GM19043 (cell line): ENCODE measurements at regions not wholly inside any gene's neighbourhood (a gene's known extent, or its start where the extent isn't known, plus 50 kb on each side); places are given as distances from the start of the nearest gene placed in this dataset.

Source experiments
- ATAC-seq: cut with Tn5 transposase; IDR thresholded peaks from one replicate; pipeline ENCODE4 v1.9.1; 2021; ENCODE audit warnings: low read depth; ENCODE audit not compliant: unreplicated experiment

DNA sequence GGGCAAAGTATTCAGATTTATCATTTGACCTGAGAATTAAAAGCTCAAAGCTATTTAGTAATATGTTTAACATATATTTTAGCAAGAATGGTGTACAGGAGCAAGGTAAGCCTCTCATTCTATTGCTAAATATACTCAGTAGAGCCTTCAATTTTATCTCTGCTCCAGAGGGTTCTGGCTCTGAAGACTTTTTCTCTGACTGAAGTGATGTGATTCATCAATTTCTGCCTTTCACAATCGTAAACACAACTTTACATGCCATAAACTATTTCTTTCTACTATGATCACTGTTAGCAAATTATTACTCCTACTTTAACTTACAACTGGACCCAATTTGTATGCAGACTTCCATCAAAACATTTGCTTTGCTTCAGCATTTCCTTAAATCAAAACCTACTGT is 315.0 kb upstream of the NDST4 start:
- no peak for ATAC-seq

DNA sequence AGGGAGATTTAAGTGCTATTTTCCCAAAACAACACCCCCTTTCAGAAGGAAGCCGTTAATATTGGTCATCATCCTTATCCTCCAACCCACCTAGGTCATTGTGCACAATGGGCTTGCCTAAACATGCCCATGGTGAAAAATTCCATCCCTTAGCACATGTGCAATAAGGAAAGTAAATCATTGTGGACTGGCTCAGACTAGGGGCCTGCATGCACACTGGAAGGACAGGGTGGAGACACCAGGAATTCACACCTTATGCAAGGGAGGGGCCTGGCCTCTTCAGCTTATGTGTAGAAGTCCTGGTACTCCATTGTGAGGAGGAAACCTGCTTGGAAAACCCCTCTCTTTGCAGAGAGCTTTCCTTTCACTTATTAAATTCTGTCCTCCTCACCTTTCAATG is 311.4 kb upstream of the NDST4 start:
- ATAC-seq = no peak

DNA sequence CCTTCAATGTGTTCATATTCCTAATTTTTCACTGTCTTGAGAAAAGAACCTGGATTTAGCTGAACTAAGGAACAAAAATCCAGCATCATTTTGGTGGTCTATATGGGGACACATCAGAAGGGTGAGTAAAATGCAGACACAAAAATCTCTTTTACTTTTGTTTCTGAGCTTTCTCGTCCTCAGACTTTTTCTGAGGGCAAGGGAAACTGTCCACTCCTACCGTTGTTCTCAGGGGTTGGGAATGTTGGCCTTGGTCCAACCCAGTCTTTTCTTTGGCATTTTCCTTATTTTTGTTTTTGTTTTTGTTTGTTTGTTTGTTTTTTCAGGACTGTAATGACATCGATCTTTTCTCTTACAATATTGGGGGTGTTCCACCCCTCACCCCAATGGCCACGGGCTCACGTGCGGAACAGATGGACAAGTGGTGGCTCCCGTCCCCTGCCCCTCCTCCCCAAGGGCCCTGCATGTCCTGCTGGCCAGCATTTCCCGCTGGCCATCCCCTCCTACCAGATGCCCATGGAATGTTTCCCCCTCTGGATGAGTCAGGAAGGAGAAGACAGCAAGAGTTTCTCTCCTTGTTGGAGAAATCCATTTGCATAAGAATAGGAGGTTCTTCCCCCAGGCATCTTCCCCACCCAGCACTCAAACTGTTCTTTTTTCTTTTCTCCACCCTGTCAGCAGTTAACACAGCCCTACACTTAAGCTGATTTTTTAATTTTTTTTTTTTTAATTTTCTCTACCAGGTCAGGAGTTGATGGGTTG is 305.4 kb upstream of the NDST4 start:
- ATAC-seq = no peak

DNA sequence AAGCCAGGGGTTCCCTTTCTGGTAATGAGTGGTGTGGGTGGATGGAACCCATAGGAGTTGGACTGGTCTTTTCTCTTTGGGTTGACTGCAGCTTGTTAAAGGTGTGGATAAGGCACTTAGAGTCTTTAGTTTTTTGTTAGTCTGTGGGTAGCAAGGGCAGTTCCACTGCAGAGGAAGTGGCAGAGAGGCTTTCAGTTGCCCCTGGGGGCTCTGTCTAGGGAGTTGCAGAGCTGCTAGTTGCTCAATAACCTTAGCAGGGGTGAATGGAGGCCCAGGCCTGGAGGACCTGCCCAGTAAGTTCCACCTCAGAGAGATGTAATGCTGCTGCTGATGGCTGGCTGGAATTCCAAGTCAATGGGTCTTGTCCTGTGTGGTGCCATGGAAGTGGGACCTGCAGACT is 282.6 kb upstream of the NDST4 start:
- no peak for ATAC-seq

DNA sequence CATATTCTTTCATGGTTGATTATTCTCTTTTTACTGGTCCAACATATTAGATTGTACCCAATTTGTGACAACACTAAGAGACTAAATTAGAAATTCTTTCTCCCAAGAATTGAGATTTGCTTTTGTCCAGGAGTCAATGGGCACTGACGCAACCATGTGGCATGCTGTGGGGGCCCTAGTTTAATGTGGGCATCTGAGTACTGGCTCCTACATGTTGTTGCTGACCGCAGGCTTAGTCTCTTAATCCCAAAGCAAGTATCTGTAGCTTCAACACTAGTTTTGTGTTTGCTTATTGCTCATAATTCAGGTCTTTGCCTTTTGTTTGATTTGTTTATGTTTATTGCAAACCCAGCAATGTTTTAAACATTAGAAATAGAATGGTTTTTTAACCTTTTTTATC is 263.4 kb upstream of the NDST4 start:
- no peak for ATAC-seq

DNA sequence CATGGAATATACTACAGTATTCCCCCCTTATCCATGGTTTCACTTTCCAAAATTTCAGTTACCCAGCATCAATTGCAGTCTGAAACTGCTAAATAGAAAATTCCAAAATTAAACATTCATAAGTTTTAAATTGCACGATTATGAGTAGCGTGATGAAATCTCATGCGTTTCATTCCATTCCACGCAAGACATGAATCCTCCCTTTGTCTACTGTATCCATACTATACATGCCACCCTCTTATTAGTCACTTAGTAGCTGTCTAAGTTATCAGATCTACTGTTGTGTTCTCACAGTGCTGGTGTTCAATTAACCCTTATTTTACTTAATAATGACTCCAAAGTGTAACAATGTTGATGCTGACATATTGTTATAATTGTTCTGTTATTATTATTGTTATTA is 261.2 kb upstream of the NDST4 start:
- ATAC-seq = no peak

DNA sequence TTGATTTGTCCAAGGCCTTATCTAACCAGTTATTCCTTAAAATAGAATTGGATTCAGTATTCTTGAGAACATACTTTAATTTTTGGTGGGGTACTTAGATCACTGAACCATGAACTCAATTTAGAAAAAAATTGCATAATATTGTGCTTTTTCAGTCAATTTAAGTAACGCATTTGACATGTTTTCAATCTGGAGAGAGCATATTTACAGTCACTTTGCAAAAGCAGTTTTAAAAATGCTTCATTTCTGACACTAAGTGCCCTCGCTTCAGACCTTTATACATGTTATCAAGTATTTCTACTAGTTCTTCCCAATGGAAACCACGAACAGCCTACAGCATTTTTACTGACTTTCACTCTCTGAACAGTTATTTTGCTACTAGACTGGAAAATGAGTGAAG is 257.1 kb upstream of the NDST4 start:
- no peak for ATAC-seq

DNA sequence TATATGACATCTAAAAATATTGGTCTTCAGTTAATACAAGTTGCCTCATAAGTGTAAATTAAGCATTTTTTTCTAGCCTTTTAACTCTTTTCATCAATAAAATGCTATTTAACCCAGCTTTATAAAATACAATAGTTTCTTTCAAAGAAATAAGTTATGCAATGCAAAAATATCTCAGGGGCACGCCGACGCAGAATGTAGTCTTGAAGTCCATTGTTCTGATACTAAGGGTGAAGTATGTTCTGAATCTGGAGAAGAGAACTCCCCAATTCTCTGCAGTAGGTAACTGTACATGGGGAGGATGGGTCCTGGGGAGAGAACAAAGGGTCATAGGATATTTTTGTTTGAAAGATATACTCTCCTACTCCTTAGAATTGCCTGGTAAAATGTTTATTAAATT is 256.6 kb upstream of the NDST4 start:
- ATAC-seq = no peak

DNA sequence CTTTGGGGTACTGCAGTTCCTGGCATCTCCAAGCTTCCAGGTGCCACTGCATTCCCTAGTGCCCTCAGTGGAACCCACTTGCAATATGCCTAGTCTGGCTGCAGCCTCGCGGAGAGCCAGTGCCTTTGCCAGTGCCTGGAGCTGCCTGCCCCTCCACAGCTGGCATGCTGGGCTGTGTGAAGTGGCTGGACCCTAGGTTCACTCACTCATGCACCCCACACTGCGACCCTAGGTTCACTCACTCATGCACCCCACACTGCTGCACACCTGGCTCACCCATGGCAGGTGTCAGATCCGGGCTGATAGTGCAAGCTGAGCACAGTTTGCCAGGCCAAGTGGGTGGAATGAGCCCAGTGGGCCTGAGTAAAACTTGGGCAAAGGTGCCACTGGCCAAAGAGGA is 253.0 kb upstream of the NDST4 start:
- ATAC-seq = no peak

DNA sequence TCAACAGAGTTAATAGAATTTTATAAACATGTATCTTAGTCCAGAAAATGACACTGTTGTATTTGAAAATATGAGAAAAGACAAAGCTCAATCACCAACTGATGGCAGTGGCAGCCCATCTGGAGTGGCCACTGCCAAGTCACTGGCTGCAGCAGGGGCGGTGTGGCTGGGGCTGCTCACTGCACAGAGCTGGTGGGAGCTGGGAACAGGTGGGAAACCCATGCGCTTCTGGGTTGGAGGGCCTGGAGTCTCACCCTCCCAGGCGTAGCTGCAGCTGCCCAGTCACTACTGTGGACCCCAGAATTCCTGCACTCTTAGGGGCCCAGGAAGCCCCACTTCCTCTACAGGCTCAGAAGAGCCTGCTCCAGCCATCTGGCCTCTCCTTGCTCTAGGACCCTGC is 251.8 kb upstream of the NDST4 start:
- ATAC-seq = no peak

DNA sequence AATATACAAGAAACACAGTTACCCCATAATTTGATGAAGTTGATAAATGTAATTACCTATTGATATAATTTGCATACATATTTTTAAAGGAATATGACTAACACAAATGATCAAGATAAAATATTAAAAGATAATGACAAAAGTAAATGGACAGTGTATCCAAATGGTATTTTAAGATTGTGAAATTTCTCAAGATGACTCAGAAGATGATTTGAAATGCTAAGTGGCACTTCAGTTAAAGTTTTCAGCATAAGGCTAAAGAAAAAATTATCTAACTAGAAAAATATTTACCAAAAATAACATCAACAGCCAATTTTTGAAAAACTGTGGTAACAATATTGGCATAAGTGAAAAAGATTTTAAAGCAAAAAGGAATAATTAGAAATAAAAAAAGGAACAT is 248.4 kb upstream of the NDST4 start:
- no peak for ATAC-seq

DNA sequence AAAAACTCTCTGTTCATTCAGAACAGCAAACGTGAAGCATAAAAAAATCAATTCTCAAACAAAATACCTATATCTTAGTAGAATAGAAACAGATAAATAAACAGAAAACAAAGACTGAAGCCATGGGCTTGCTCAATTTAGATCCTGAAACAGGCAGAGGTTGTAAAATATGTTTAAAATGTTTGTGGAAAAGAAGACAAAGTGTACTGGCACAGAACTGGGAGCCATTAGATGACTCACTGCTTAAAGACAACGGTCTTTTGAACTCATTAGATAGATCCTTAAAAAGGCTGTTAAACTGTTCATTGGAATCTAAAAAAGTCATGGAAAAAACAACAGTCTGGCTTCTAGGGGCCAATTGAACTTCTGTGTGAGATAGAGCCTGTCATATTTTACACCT is 247.0 kb upstream of the NDST4 start:
- no peak for ATAC-seq

DNA sequence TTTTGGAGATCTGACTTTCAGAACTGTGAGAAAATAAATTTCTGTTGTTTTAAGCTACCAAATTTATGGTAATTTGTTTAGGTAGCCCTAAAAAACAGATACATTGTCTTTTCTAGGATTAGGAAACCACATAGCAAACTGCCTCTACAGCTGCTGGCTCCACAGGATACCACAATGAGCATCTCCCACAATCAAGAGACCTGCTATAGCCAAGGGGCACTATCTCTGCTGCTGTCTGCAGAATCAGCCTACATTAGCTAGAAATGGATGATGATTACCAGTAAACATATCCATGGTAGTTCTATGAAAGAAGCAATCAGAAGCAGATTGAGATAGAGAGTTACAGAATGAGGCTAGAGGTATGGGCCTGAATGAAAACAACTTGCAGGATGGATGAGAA is 244.4 kb upstream of the NDST4 start:
- no peak for ATAC-seq

DNA sequence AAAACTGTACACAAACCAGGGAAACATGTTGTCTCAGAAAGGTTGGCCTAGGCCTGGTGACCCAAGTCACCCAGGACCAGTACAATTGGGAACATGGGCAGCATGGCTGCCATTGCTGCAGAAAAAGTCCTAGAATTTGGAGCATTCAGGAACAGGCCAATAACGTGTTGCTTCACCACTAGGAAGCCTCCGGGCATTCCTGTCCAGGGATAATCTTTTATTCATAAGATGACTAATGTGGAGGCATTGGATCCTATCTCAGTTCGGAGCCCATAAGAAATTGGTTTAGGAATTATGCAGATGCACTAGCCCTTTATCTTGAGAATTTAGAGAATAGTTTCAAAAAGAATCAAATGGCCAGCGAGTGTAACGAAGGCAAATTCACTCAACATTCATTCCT is 242.8 kb upstream of the NDST4 start:
- no peak for ATAC-seq

DNA sequence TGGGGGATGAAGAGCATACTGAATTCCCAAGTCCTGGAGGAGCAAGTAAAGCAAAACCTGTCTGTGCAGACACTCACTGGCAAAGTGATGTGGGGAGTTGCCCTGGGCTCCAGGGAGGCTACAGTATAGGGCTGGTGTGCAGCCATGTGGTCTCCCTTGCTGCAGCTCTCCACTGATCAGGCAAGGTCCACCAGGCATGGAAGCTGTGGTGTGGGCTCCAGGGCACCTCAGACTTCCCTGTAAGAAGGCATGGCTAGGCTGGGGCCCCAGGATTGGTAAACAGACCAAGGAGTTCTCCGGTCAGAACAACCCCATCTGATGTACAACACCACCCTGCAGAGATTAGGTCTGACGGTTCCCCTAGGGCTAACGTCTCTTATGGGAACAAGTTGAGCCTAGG is 241.9 kb upstream of the NDST4 start:
- no peak for ATAC-seq

DNA sequence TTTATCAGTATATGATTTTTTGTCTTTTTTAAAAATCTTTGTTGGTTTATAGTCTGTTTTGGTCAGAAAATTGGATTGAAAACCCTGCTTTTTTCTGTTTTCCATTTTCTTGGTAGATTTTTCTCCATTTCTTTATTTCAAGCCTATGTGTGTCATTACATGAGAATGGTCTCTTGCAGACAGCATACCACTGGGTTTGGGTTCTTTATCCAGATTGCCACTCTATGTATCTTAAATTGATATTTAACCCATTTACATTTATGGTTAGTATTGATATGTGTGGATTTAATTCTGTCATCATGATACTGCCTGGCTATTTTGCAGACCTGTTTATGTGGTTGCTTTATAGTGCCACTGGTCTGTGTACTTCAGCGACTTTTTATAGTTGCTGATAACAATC is 239.9 kb upstream of the NDST4 start:
- ATAC-seq = no peak

DNA sequence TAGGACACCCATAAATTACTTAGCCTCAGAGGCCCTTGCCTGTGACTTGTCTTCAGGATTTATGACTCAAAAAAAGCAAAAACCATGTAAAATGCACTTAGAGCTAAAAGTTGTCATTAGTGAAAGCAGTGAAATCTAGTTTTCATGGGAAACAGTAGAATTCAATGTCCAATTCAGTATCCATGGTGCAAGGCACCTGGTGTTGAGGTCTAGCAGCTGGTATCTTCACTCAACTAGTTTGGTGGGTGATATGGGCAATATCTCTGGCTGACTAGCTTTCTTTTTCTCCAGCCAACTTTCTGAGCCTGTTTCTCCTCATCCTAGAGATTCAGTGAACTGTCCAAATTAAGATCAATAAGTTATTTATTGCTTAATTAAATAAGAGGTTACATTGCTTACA is 229.8 kb upstream of the NDST4 start:
- ATAC-seq = no peak

DNA sequence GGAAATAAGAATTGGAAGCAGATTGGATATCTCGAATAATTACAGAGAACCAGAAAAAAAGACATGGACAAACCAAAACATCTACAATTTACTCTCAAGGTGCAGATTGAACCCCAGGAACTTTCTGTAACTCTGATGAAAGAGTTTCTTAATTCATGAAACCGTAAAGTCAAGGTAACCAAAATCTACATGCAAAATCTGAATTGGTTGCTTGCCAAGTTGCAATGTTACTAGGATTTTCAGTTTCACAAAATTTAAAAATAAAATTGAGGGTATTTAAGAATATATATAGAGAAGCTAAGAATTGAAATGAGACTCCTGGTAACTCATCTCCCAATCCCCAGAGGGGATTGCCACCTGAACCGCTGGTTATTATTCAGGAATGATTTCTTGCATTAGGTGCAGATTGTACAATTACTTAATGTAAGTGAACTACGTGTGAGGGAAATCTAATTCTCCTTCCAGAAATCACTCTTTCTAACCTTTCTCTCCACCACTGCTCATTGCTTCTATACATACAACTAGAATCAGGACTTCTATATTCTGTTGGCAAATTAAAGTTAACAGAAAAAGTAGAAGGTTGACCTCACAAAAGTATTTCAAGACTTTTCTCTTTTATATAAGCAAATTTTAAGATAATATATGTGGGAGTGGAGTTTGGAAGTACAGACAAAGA is 221.5 kb upstream of the NDST4 start:
- ATAC-seq = peak; percentile 59

DNA sequence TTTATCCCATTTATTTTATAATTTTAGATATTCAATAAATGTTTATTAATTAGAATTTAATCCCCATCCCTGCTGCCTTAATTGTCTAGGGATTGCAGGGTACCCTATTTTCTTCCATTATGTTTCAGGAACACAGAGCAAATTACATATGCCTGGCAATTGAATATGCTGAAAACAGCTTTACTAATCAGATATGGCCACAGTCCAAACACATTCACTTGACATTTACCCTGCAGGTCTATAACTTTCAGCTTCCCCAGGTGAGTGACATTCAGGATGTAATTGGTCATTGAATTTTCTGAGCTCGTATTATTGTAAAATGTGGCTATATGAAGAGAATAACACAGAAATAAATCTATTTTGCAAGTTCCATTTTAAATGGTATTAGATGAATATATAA is 218.7 kb upstream of the NDST4 start:
- no peak for ATAC-seq

DNA sequence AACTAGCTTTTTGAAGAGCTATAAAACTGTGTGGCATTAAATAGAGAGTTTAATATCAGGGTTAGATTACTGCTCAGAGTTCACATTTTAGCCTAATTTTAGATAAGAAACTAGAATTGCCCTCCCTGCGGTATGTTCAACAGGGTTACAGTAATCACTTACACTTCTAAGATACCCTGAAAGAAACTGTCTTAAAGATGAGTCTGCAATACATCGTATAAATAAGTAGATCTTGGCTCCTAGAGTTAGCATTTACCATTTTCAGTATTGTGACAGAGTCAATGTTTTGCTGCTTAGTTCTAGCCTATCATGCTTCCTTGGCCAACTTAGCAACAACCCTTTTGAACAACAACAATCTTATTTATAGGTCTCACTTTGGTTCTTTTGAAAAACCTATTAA is 217.8 kb upstream of the NDST4 start:
- ATAC-seq = no peak

DNA sequence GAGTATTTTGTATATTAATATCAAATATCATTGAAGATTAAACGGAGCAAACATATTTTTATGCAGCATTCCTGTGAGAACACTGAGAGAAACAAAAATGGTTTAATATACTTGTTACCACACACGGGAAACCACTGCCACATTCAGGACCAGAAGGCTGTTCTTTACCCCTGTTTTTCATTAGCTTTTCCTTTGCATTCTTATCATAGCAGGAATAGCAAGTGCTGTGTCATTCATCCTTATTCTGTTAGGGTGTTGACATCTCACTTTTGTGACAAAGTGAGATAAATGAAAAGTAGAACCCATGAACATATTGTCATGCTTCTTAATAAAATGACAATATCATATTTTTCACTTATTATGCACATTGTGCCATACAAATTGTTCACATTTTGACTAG is 212.4 kb upstream of the NDST4 start:
- ATAC-seq = no peak

DNA sequence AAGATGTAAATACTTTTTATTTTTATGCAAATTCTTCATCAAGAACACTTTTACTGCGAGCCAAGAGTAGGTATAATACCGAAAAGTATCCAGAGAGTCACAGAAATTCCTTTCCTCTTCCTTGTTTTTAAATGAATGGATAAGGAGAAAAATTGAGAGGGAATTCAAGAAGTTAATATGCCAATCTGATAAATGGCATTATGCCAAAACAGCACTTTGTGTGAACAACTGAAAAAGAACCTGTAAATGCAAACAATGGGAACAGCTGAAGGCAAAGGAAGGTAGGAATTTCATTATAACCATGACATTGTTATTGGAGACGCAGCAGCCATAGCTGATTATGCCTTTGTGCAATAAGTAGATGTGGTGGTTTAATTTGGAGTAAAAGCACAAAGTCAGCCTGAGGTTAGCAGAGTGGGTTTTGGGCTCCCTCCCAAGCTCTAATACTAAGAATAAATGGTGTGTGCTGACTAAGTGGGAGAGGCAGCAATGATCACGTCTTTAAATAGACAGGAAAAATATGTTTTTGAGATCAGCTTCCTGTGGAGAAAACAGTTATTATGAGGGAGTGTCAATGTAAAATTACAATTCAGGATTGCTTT is 209.8 kb upstream of the NDST4 start:
- ATAC-seq = no peak
